Fibroblast of gingiva (primary cell): ENCODE measurements at regions not wholly inside any gene's neighbourhood (a gene's known extent, or its start where the extent isn't known, plus 50 kb on each side); places are given as distances from the start of the nearest gene placed in this dataset.
"Not testable (repeated sequence)": the region's sequence is repeated elsewhere in the genome, so short reads cannot be mapped to it uniquely, and the experiment has no call there.

Experiments
- DNase-seq: peaks from one replicate; pipeline ENCODE4 v3.0.0-alpha.2; 2011; ENCODE audit warnings: low read depth

DNA sequence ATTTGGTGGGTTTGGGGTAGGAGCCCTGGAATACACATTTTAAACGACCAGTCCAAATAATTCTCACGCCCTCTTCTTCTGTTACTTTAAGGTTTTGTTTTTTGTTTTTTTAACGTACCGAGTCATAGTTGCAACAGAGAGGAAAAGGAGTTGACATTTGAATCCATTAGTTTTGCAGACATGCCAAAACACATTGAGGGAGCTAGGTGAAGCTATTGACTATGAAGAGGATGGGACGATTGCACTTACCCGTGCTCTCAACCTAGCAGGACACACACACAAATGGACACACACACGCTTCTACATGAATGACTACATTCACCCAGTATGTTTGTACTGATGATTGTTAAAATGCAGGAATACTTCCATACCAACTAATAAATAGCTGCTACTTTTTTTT is 54.3 kb upstream of the CIT start:
- no peak for DNase-seq

DNA sequence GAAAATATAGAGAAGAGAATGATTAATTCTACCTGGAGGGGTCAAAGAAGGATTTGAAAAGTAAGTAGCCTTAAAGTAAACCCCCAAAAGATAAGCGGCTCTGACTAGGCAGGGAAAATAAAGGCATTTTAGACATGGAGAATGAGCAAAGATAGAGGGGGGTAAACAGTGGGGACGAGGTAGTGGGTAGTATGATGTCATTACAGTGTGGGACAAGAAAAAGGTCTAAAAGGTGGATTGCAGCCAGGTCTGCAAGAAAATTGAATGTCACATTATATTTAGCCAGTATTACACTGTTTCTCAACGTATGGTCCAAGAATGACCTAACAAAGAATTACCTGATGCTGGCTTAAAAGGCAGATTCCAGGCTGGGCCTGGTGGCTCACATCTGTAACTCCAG is 55.8 kb upstream of the CIT start:
- DNase-seq, result no peak

DNA sequence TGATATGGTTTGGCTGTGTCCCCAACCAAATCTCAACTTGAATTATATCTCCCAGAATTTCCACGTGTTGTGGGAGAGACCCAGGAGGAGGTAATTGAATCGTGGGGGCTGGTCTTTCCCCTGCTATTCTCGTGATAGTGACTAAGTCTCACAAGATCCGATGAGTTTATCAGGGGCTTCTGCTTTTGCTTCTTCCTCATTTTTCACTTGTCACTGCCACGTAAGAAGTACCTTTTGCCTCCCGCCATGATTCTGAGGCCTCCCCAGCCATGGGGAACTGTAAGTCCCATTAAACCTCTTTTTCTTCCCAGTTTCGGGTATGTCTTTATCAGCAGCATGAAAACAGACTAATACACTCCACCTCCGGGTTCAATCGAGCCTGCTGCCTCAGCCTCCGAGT is 54.3 kb upstream of the BICDL1 start:
- DNase-seq, result not testable (repeated sequence)

DNA sequence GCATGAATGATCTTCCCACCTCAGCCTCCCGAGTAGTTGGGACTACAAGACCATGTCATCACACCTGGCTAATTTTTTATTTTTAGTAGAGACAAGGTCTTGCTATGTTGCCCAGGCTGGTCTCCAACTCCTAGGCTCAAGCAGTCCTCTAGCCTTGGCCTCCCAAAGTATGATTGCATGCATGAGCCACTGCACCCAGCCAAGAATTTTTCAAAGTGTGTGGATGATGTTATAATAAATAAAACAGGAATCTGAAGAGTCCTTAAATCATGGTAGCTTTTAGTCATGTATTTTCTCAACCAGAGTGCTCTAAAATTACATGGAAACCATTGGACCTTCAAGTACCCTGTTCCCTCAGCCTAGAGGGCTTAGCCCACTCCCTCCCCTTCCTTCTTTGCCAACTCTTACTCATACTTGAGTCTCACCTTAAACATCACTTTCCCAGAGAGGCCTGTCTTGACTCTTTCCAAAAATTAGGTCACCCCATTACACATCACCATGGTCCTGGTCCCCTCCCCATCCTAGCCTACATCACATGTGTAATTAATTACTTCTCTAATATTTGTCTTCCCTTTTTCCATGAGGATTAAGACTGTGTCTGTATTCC is 52.2 kb upstream of the BICDL1 start:
- no peak for DNase-seq

DNA sequence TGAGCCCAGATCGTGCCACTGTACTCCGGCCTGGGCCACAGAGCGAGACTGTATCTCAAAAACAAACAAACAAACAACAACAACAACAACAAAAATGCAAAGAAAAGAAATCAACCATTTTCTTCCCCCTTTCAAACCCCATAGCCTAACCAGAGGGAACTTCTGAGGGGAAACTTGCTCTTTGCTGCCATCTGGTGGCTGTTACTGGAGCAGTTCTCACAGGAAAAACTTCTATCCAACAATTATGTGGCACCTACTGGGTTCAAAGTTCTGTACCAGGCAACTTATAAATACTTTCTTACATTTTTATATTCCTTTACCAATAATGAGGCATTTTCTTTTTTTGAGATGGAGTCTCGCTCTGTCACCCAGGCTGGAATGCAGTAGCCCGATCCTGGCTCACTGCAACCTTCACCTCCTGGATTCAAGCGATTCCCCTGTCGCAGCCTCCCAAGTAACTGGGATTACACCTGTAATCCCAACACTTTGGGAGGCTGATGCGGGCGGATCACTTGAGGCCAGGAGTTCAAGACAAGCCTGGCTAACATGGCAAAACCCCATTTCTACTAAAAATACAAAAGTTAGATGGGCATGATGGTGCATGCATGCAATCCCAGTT is 50.9 kb upstream of the BICDL1 start:
- peak; percentile 23 for DNase-seq
